ENCODE measurements at regions not wholly inside any gene's neighbourhood (a gene's known extent, or its start where the extent isn't known, plus 50 kb on each side); places are given as distances from the start of the nearest gene placed in this dataset.

DNA sequence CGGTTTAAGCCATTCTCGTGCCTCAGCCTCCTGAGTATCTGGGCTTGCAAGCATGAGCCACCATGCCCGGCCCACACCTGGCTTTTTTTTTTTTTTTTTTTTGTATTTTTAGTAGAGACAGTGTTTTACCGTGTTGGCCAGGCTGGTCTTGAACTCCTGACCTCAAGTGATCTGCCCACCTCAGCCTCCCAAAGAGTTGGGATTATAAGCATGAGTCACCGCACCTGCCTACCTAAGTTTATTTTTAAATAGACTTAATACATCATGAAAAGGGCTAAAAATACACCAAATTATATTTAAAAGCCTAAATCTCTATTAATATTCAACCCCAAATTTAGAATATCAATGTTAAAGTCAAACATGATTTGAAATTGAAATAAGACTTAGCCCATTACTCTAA, 250.8 kb upstream of the MC4R start:
- H3K79me2 ChIP-seq (ENCODE audit: insufficient read depth, low read length) = no peaks in the 10 kb centered on the region
- no peaks in the 10 kb centered on the region for H4K20me1 ChIP-seq (ENCODE audit: control insufficient read depth, insufficient read depth, insufficient read length)
- H2AFZ ChIP-seq (ENCODE audit: low read length) = no peak overlapping the region
- WGBS (ENCODE audit: extremely low coverage, insufficient read length, low lambda C conversion rate) = no CpG with 5 or more reads among the region's 5 CpGs
- Mint-ChIP-seq H3K4me3 (no peak overlapping the region), H3K27ac (no peak overlapping the region), H3K36me3 (ENCODE audit: insufficient read depth in 1 of 3, low read depth in 3 of 3) (no peaks in the 10 kb centered on the region), H3K4me1 (no peaks in the 10 kb centered on the region), H3K9me3 (no peaks in the 10 kb centered on the region), H3K27me3 (ENCODE audit: low read depth) (no peaks in the 10 kb centered on the region)
- no peak overlapping the region for H3K14ac ChIP-seq (ENCODE audit: insufficient read depth, low read length)
- H3K9ac ChIP-seq (ENCODE audit: extremely low read depth, insufficient read length, low read length) = no peak overlapping the region
- H4K8ac ChIP-seq (replicated peaks; ENCODE audit: insufficient read length, low read depth, low read length) = no peak overlapping the region
- no peak overlapping the region for H3K4ac ChIP-seq (ENCODE audit: low read depth, low read length)
- no peaks in the 10 kb centered on the region for H3K4me1 ChIP-seq (ENCODE audit: insufficient read depth, low read length)
- H3K56ac ChIP-seq (ENCODE audit: insufficient read length, low read depth, low read length) = no peak overlapping the region
- no peak for DNase-seq
- H3T11ph ChIP-seq (ENCODE audit: low read length) = no peak overlapping the region
- H2BK15ac ChIP-seq (ENCODE audit: low read depth, low read length) = no peak overlapping the region
- no peak overlapping the region for H4K91ac ChIP-seq (ENCODE audit: insufficient read length, low read depth, low read length)
- no peaks in the 10 kb centered on the region for H3K9me3 ChIP-seq (ENCODE audit: control insufficient read depth, low read depth, low read length)
- H2AK5ac ChIP-seq (ENCODE audit: insufficient read length, low read length) = no peak overlapping the region
- H4K5ac ChIP-seq (ENCODE audit: insufficient read length, low read depth, low read length) = no peak overlapping the region
- H3K79me1 ChIP-seq (ENCODE audit: insufficient read depth, low read depth, low read length, poor library complexity, severe bottlenecking) = no peaks in the 10 kb centered on the region
- H3K4me2 ChIP-seq (ENCODE audit: insufficient read depth, insufficient read length, low read length) = no peak overlapping the region
- H3K27me3 ChIP-seq (ENCODE audit: insufficient read depth, low read length) = no peaks in the 10 kb centered on the region
- H2BK5ac ChIP-seq (ENCODE audit: insufficient read length, low read length) = no peak overlapping the region
- H3K18ac ChIP-seq (ENCODE audit: insufficient read length, low read depth, low read length) = no peak overlapping the region
- no peak overlapping the region for H3K23ac ChIP-seq (ENCODE audit: insufficient read length, low read depth, low read length)
- no peaks in the 10 kb centered on the region for H3K23me2 ChIP-seq (ENCODE audit: insufficient read length, low read depth, low read length, poor library complexity, severe bottlenecking)
- TF ChIP-seq, protein P1, sequence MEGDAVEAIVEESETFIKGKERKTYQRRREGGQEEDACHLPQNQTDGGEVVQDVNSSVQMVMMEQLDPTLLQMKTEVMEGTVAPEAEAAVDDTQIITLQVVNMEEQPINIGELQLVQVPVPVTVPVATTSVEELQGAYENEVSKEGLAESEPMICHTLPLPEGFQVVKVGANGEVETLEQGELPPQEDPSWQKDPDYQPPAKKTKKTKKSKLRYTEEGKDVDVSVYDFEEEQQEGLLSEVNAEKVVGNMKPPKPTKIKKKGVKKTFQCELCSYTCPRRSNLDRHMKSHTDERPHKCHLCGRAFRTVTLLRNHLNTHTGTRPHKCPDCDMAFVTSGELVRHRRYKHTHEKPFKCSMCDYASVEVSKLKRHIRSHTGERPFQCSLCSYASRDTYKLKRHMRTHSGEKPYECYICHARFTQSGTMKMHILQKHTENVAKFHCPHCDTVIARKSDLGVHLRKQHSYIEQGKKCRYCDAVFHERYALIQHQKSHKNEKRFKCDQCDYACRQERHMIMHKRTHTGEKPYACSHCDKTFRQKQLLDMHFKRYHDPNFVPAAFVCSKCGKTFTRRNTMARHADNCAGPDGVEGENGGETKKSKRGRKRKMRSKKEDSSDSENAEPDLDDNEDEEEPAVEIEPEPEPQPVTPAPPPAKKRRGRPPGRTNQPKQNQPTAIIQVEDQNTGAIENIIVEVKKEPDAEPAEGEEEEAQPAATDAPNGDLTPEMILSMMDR (conservative IDR thresholded peaks at IDR 0.05) = no peak
- no peak overlapping the region for H2BK120ac ChIP-seq (ENCODE audit: low read depth, low read length, poor library complexity, severe bottlenecking)
- H2BK20ac ChIP-seq (ENCODE audit: low read depth, low read length, poor library complexity, severe bottlenecking) = no peak overlapping the region
- H2BK12ac ChIP-seq (ENCODE audit: insufficient read length, low read depth, low read length) = no peak overlapping the region
- no peak overlapping the region for H3K27ac ChIP-seq (ENCODE audit: insufficient read length, low read depth, low read length)
